T-helper 2 cell (primary cell): ENCODE measurements at regions not wholly inside any gene's neighbourhood (a gene's known extent, or its start where the extent isn't known, plus 50 kb on each side); places are given as distances from the start of the nearest gene placed in this dataset.
A peak's percentile ranks its signal among the peaks of the same experiment; 100 is the strongest.
"Not testable (repeated sequence)": the region's sequence is repeated elsewhere in the genome, so short reads cannot be mapped to it uniquely, and the experiment has no call there.

Experiments
- DNase-seq, 5 experiments: peaks; one replicate each; pipeline versions ENCODE4 v3.0.0 to v3.0.0-alpha.2; 2012 to 2022

- DNase-seq, result no peak
These were observed 119.7 kb downstream of the ACAA2 start for GRCh38 chr18:49693717-49694005.

GRCh38 chr18:49692906-49693716 lies 120.2 kb downstream of the ACAA2 start:
- DNase-seq, result no peak

GRCh38 chr18:49691177-49691608 lies 122.1 kb downstream of the ACAA2 start:
- no peak for DNase-seq

GRCh38 chr18:49690312-49690711 lies 123.0 kb downstream of the ACAA2 start:
- peak in 2 of 5 experiments; percentile 16 to 34 for DNase-seq

- DNase-seq, result peak in 1 of 5 experiments; percentile 32
These were observed 123.5 kb downstream of the LIPG start for GRCh38 chr18:49685231-49685942.

GRCh38 chr18:49682803-49683190 lies 120.9 kb downstream of the LIPG start:
- DNase-seq, result not testable (repeated sequence)

GRCh38 chr18:49682173-49682802 lies 120.4 kb downstream of the LIPG start:
- DNase-seq, result no peak

GRCh38 chr18:49681387-49681786 lies 119.5 kb downstream of the LIPG start:
- no peak for DNase-seq

GRCh38 chr18:49678440-49678839 lies 116.6 kb downstream of the LIPG start:
- no peak for DNase-seq

GRCh38 chr18:49677762-49678413 lies 116.0 kb downstream of the LIPG start:
- no peak for DNase-seq

- no peak for DNase-seq
These were observed 115.2 kb downstream of the LIPG start for GRCh38 chr18:49677081-49677480.

GRCh38 chr18:49673281-49673680 lies 111.4 kb downstream of the LIPG start:
- DNase-seq, result no peak

GRCh38 chr18:49672853-49673252 lies 111.0 kb downstream of the LIPG start:
- DNase-seq, result no peak

- no peak for DNase-seq
These were observed 107.5 kb downstream of the LIPG start for GRCh38 chr18:49669403-49669802.

- no peak for DNase-seq
These were observed 106.9 kb downstream of the LIPG start for GRCh38 chr18:49668574-49669275.

GRCh38 chr18:49667462-49667861 lies 105.6 kb downstream of the LIPG start:
- no peak for DNase-seq

GRCh38 chr18:49666045-49666775 lies 104.4 kb downstream of the LIPG start:
- no peak for DNase-seq

- no peak for DNase-seq
These were observed 102.3 kb downstream of the LIPG start for GRCh38 chr18:49663899-49664890.

- no peak for DNase-seq
These were observed 100.6 kb downstream of the LIPG start for GRCh38 chr18:49662506-49662905.

- DNase-seq, result no peak
These were observed 97.1 kb downstream of the LIPG start for GRCh38 chr18:49658823-49659404.
